ENCODE measurements at regions not wholly inside any gene's neighbourhood (a gene's known extent, or its start where the extent isn't known, plus 50 kb on each side); places are given as distances from the start of the nearest gene placed in this dataset.

- DNase-seq: no peak
Measured at GRCh38 chr1:110816945-110817344, 56.0 kb upstream of the CD53 start.

- no peak for DNase-seq
Measured at GRCh38 chr1:110811529-110811928, 61.4 kb upstream of the CD53 start.

GRCh38 chr1:110800079-110800478, 72.9 kb upstream of the CD53 start:
- no peak for DNase-seq

- no peak for DNase-seq
Measured at GRCh38 chr1:110798691-110799256, 74.2 kb upstream of the CD53 start.

GRCh38 chr1:110788673-110789072, 84.3 kb upstream of the CD53 start:
- DNase-seq: no peak

- no peak for DNase-seq
Measured at GRCh38 chr1:110787328-110788071, 85.4 kb upstream of the CD53 start.

GRCh38 chr1:110786802-110787327, 86.1 kb upstream of the CD53 start:
- DNase-seq: no peak

GRCh38 chr1:110785612-110786011, 87.3 kb upstream of the CD53 start:
- no peak for DNase-seq

- no peak for DNase-seq
Measured at GRCh38 chr1:110785055-110785454, 87.9 kb upstream of the CD53 start.

- peak; percentile 72 for DNase-seq
Measured at GRCh38 chr1:110783292-110783918, 89.5 kb upstream of the CD53 start.

GRCh38 chr1:110781525-110781924, 91.4 kb upstream of the CD53 start:
- DNase-seq: no peak

- peak; percentile 88 for DNase-seq
Measured at GRCh38 chr1:110780600-110781484, 92.1 kb upstream of the CD53 start.

- no peak for DNase-seq
Measured at GRCh38 chr1:110779636-110780035, 93.3 kb upstream of the CD53 start.

- DNase-seq: no peak
Measured at GRCh38 chr1:110778821-110779220, 94.1 kb upstream of the CD53 start.

- DNase-seq: no peak
Measured at GRCh38 chr1:110777228-110777627, 95.7 kb upstream of the CD53 start.

GRCh38 chr1:110774398-110774797, 98.5 kb upstream of the CD53 start:
- DNase-seq: no peak

- DNase-seq: no peak
Measured at GRCh38 chr1:110773813-110774212, 99.1 kb upstream of the KCNA3 start.

- DNase-seq: no peak
Measured at GRCh38 chr1:110771245-110772022, 96.7 kb upstream of the KCNA3 start.

- no peak for DNase-seq
Measured at GRCh38 chr1:110770832-110771231, 96.1 kb upstream of the KCNA3 start.

GRCh38 chr1:110768605-110769004, 93.9 kb upstream of the KCNA3 start:
- no peak for DNase-seq

GRCh38 chr1:110766336-110766647, 91.6 kb upstream of the KCNA3 start:
- DNase-seq: no peak

- DNase-seq: no peak
Measured at GRCh38 chr1:110765640-110766335, 91.0 kb upstream of the KCNA3 start.

Measured in activated CD8-positive, alpha-beta memory T cell treated with anti-CD3 and anti-CD28 coated beads for 24 hours (primary cell).